Fibroblast of villous mesenchyme (primary cell): ENCODE measurements at regions not wholly inside any gene's neighbourhood (a gene's known extent, or its start where the extent isn't known, plus 50 kb on each side); places are given as distances from the start of the nearest gene placed in this dataset.
"Not testable (repeated sequence)": the region's sequence is repeated elsewhere in the genome, so short reads cannot be mapped to it uniquely, and the experiment has no call there.

Experiments used
- DNase-seq: peaks from one replicate; pipeline ENCODE4 v3.0.0-alpha.2; 2010; ENCODE audit warnings: low read depth
- H3K4me3 ChIP-seq: 2 replicates; pipeline ENCODE4 v1.5.1; 2011; ENCODE audit warnings: low read depth, mild to moderate bottlenecking, low read length
- CTCF ChIP-seq: IDR thresholded peaks from 2 replicates; pipeline ENCODE4 v1.5.1; 2012; ENCODE audit warnings: low read depth, mild to moderate bottlenecking, low read length; ENCODE audit not compliant: insufficient read depth

GRCh38 chr1:47660622-47661021, 222.8 kb downstream of the FOXD2 start:
- no peak overlapping the region for H3K4me3 ChIP-seq
- no peak for DNase-seq
- no peak for TF ChIP-seq CTCF

DNA sequence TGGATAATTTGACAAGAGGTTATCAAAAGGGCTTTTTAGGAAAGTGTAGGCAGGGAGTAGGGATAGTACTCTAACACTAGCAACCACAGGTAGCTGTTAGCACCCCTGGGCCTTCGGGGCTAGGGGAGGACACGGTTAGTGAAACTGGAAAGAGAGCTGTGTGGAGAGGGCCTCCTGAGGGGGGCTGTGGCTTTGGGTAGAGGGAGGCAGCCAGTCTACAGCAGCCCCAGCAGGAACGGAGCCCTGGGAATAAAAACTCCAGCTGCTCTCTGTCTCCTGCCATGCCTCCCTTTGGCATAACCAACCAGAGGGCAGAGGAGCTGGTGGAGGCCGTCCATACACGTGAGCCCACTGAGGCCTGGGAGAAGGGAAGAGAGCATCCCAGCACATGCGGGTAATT, 223.2 kb downstream of the FOXD2 start:
- TF ChIP-seq CTCF, result no peak
- no peak for DNase-seq
- no peak overlapping the region for H3K4me3 ChIP-seq

- H3K4me3 ChIP-seq, result no peak overlapping the region
- no peak for TF ChIP-seq CTCF
- no peak for DNase-seq
Observed at GRCh38 chr1:47662068-47662467, 224.2 kb downstream of the FOXD2 start.

DNA sequence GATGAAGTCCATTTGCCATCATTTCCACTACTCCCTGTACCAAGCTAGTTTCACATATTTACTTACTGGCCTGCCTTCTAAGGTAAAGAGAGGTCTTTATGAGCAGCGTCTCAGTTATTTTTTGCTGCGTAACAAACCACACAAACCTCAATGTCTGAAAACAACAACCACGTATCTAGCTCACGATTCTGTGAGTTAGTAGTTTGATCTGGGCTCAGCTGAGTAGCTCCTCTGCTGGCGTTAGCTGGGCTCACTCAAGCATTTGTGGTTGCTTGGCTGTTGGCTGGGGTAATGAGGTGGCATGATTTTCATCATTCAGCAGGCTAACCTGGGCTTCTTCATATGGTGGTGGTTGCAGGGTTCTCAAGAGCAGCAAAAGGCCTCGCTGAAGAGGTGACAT, 225.4 kb downstream of the FOXD2 start:
- no peak for DNase-seq
- no peak for TF ChIP-seq CTCF
- H3K4me3 ChIP-seq, result no peak overlapping the region

DNA sequence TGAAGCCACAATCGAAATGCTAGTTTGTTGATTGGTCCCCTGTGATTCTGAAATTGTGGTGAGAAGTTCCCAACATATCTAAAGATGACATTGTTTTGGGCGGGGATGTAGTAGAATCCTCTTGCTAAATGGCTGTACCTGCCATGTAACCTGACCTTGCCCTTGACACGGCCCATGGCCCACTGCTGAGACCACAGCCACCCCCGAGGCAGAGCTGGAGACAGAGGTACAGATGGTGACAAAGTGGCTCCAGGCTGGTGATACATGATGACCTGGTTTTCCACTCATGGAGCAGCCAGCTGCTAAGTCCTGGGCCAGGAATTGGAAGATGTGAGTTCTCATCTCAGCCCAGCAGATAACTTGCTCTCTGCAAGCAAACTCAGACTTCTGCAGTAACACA, 226.5 kb downstream of the FOXD2 start:
- no peak for TF ChIP-seq CTCF
- no peak for DNase-seq
- no peak overlapping the region for H3K4me3 ChIP-seq

- not testable (repeated sequence) for DNase-seq, H3K4me3 ChIP-seq
Observed at GRCh38 chr1:47664896-47665295, 227.1 kb downstream of the FOXD2 start.

- H3K4me3 ChIP-seq, result no peak overlapping the region
- TF ChIP-seq CTCF, result no peak
- DNase-seq, result no peak
Observed at GRCh38 chr1:47669081-47669585, 231.3 kb downstream of the FOXD2 start.
